HT-29 (cell line): ENCODE measurements at regions not wholly inside any gene's neighbourhood (a gene's known extent, or its start where the extent isn't known, plus 50 kb on each side); places are given as distances from the start of the nearest gene placed in this dataset. TPM values are rescaled to one million over a fixed set of nuclear protein-coding genes. Genes with fewer than 3 reads are reported as not detected.

Experiments used
- small RNA-seq: library from RNA; depleted of rRNA; stranded (forward); fragments of <200 nt; gene quantifications from one replicate; pipeline ENCODE3, GENCODE V24; 2014

Small RNA genes in the stretch of these regions (small RNA-seq; reads per million reads assigned to genes)
- gene RNA5SP234 (not detected), gene RNU6-849P (not detected)
